ENCODE measurements at regions not wholly inside any gene's neighbourhood (a gene's known extent, or its start where the extent isn't known, plus 50 kb on each side); places are given as distances from the start of the nearest gene placed in this dataset.

DNA sequence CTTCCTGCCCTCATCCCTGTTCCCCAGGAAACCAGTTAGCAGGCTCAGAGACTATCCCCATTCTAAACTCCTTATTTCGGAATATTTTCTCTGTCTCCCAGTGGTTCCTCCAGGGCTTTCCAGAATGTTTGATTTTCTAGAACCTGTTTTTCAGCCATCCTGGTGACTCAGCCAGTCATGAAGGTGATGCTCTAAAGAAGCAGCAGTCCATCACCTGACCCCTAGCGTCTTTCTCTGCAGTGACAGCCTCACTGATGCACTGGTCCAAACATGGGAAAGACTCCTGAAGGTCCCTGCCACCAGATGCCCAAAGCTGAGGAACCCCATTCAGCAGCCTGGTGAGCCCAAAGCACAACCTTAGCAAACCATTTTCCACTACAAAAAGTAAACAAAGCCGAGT, 212.6 kb downstream of the PHETA1 start:
- Histone ChIP-seq H3K4ac (replicated peaks; ENCODE audit: insufficient read length, low read depth, low read length) (no peak overlapping the region), H2BK20ac (ENCODE audit: low read length) (no peak overlapping the region), H3K23me2 (ENCODE audit: low read depth, low read length) (peaks cover 1% of the 10 kb centered on the region; the same call in 1 of the 2 replicates), H4K20me1 (replicated peaks in 1 of 2; ENCODE audit: control insufficient read depth in 1 of 2, insufficient read depth in 2 of 2, low read length in 2 of 2) (peaks cover 0 to 4% of the 10 kb centered on the region in 2 experiments), H3K4me3 (ENCODE audit: extremely low read depth in 1 of 4, insufficient read depth in 2 of 4, low read depth in 3 of 4, low read length in 4 of 4) (no peak overlapping the region), H3K4me1 (replicated peaks in 1 of 4; ENCODE audit: control insufficient read depth in 3 of 4, insufficient read depth in 4 of 4, low read length in 3 of 4) (peaks cover 0 to 28% (median 14%) of the 10 kb centered on the region in 4 experiments; a peak in 6 of 7 replicates), H3K27ac (ENCODE audit: low read depth, low read length) (no peak overlapping the region), H3K9me3 (ENCODE audit: insufficient read depth in 2 of 2, low read depth in 1 of 2, low read length in 1 of 2) (no peaks in the 10 kb centered on the region), H3K4me2 (ENCODE audit: insufficient read depth in 1 of 2, low read depth in 2 of 2, low read length in 2 of 2) (no peak overlapping the region), H2BK12ac (ENCODE audit: low read depth, low read length) (no peak overlapping the region), H3K9ac (replicated peaks in 1 of 4; ENCODE audit: extremely low read depth in 1 of 4, low read depth in 3 of 4, low read length in 3 of 4) (no peak overlapping the region), H3K36me3 (ENCODE audit: control insufficient read depth in 2 of 4, insufficient read depth in 4 of 4, low read length in 3 of 4) (no peaks in the 10 kb centered on the region), H3K14ac (ENCODE audit: insufficient read length) (no peak overlapping the region), H3K18ac (ENCODE audit: extremely low read depth, low read length) (no peak overlapping the region), H2BK5ac (ENCODE audit: low read depth, low read length) (no peak overlapping the region), H2AFZ (ENCODE audit: low read length) (no peak overlapping the region), H2BK120ac (replicated peaks; ENCODE audit: low read depth, low read length) (no peak overlapping the region), H2AK5ac (ENCODE audit: low read depth, low read length) (no peak overlapping the region), H3K56ac (replicated peaks; ENCODE audit: insufficient read length, low read depth, low read length) (no peak overlapping the region), H3K79me2 (ENCODE audit: control insufficient read depth in 1 of 2, insufficient read depth in 2 of 2, low read length in 2 of 2) (no peaks in the 10 kb centered on the region), H3K79me1 (ENCODE audit: low read depth, low read length) (0 out of 2 replicates have a peak, but pooled peaks cover 3% of the 10 kb centered on the region), H4K91ac (replicated peaks; ENCODE audit: insufficient read length, low read length) (no peak overlapping the region), H3K23ac (ENCODE audit: insufficient read length) (no peak overlapping the region), H2BK15ac (ENCODE audit: low read length) (no peak overlapping the region), H4K5ac (ENCODE audit: insufficient read length, low read depth, low read length) (no peak overlapping the region), H3K27me3 (replicated peaks in 1 of 4; ENCODE audit: control insufficient read depth in 3 of 4, extremely low read depth in 1 of 4, insufficient read depth in 3 of 4, low read length in 3 of 4) (no peaks in the 10 kb centered on the region), H4K8ac (ENCODE audit: extremely low read depth, insufficient read depth, low read length) (no peak overlapping the region)
- FAIRE-seq (no peak), DNase-seq (ENCODE audit: low read depth in 1 of 2, low spot score in 2 of 2) (no peak)
- ChIA-PET CTCF (ENCODE audit: partially characterized antibody) (interaction anchor here (2.7 kb wide), 1 partner anchor 148 kb away, joined by 8 read pairs; no protein-coding TSS in a partner anchor), POLR2A (ENCODE audit: partially characterized antibody) (no interaction called here)
- WGBS, 2 experiments (ENCODE audit: extremely low coverage in 1 of 2, insufficient coverage in 1 of 2, insufficient read length in 1 of 2, insufficient replicate concordance in 2 of 2, low coverage in 1 of 2, low lambda C conversion rate in 2 of 2, missing lambda C conversion rate in 1 of 2), result 89% methylated on average over 3 of the region's 3 CpGs; no CpG with 5 or more reads in 1 of the 2 experiments
- TF ChIP-seq BRCA1 (IDR thresholded peaks at IDR 0.05; ENCODE audit: low read depth, low read length), result no peak
- no peak for TF ChIP-seq SP4 (IDR thresholded peaks at IDR 0.05; ENCODE audit: low read length)
- TF ChIP-seq CBX8 (IDR thresholded peaks at IDR 0.05; ENCODE audit: borderline replicate concordance, low read depth, low read length), result no peak
- TF ChIP-seq TCF12 (IDR thresholded peaks at IDR 0.05; ENCODE audit: low read depth, low read length), result no peak
